GM12892 (cell line): ENCODE measurements at regions not wholly inside any gene's neighbourhood (a gene's known extent, or its start where the extent isn't known, plus 50 kb on each side); places are given as distances from the start of the nearest gene placed in this dataset.

Experiments
- POLR2A ChIP-seq: IDR thresholded peaks from 2 replicates; pipeline ENCODE4 v1.6.1; 2011; ENCODE audit warnings: low read depth, low read length, control low read depth
- POLR2AphosphoS5 ChIP-seq: IDR thresholded peaks from 2 replicates; pipeline ENCODE4 v1.6.1; 2011; ENCODE audit warnings: low read depth, low read length, control low read depth
- TAF1 ChIP-seq: IDR thresholded peaks from 2 replicates; pipeline ENCODE4 v1.6.1; 2011; ENCODE audit warnings: low read depth, mild to moderate bottlenecking, control low read depth, low read length, borderline replicate concordance

DNA sequence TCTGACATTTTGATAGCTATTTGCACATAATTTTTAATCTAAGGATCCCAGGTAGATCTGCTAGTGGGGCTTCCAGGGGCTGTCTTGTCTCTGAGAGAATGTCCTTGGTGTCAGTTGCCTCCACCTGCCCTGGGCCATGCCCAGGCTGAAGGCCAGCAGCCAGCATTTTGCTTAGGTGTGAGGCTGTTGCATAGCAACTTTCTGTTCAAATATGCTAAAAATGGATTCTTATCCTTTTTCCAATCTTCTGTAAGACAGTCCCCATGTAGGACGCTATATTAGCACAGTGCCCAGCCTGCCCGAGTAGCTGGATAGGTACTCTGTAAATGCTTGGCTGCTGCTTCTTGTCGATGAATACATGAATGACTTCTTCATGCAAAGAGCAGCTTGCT lies 62.5 kb upstream of the CITED2 start:
- TF ChIP-seq POLR2A: no peak
- TF ChIP-seq POLR2AphosphoS5: no peak
- TF ChIP-seq TAF1: no peak
